ENCODE measurements at regions not wholly inside any gene's neighbourhood (a gene's known extent, or its start where the extent isn't known, plus 50 kb on each side); places are given as distances from the start of the nearest gene placed in this dataset.

GRCh38 chrX:69083361-69083760, 81.9 kb downstream of the PJA1 start:
- in situ Hi-C loops (cut with HindIII; ENCODE audit: low pct_unique_long_range_greater_than_20kb, low sequenced_read_pairs): no loop called here
- H3K4me1 ChIP-seq (ENCODE audit: control insufficient read depth, insufficient read depth, low read length): no peaks in the 10 kb centered on the region
- H3K27me3 ChIP-seq (ENCODE audit: control insufficient read depth, insufficient read depth, low read length): no peaks in the 10 kb centered on the region
- H3K27ac ChIP-seq (ENCODE audit: low read length): no peak overlapping the region
- no peak for TF ChIP-seq POLR2AphosphoS5 (IDR thresholded peaks at IDR 0.05; ENCODE audit: low read depth, low read length)
- TF ChIP-seq, protein P1, sequence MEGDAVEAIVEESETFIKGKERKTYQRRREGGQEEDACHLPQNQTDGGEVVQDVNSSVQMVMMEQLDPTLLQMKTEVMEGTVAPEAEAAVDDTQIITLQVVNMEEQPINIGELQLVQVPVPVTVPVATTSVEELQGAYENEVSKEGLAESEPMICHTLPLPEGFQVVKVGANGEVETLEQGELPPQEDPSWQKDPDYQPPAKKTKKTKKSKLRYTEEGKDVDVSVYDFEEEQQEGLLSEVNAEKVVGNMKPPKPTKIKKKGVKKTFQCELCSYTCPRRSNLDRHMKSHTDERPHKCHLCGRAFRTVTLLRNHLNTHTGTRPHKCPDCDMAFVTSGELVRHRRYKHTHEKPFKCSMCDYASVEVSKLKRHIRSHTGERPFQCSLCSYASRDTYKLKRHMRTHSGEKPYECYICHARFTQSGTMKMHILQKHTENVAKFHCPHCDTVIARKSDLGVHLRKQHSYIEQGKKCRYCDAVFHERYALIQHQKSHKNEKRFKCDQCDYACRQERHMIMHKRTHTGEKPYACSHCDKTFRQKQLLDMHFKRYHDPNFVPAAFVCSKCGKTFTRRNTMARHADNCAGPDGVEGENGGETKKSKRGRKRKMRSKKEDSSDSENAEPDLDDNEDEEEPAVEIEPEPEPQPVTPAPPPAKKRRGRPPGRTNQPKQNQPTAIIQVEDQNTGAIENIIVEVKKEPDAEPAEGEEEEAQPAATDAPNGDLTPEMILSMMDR (IDR thresholded peaks at IDR 0.05): no peak
- TF ChIP-seq TCF7L2 (IDR thresholded peaks at IDR 0.05; ENCODE audit: low read depth, low read length): no peak
- TF ChIP-seq, protein P2, sequence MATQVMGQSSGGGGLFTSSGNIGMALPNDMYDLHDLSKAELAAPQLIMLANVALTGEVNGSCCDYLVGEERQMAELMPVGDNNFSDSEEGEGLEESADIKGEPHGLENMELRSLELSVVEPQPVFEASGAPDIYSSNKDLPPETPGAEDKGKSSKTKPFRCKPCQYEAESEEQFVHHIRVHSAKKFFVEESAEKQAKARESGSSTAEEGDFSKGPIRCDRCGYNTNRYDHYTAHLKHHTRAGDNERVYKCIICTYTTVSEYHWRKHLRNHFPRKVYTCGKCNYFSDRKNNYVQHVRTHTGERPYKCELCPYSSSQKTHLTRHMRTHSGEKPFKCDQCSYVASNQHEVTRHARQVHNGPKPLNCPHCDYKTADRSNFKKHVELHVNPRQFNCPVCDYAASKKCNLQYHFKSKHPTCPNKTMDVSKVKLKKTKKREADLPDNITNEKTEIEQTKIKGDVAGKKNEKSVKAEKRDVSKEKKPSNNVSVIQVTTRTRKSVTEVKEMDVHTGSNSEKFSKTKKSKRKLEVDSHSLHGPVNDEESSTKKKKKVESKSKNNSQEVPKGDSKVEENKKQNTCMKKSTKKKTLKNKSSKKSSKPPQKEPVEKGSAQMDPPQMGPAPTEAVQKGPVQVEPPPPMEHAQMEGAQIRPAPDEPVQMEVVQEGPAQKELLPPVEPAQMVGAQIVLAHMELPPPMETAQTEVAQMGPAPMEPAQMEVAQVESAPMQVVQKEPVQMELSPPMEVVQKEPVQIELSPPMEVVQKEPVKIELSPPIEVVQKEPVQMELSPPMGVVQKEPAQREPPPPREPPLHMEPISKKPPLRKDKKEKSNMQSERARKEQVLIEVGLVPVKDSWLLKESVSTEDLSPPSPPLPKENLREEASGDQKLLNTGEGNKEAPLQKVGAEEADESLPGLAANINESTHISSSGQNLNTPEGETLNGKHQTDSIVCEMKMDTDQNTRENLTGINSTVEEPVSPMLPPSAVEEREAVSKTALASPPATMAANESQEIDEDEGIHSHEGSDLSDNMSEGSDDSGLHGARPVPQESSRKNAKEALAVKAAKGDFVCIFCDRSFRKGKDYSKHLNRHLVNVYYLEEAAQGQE (IDR thresholded peaks at IDR 0.05; ENCODE audit: insufficient read depth in 1 of 2, low read depth in 2 of 2, low read length in 1 of 2): no peak
- TF ChIP-seq SIN3A (IDR thresholded peaks at IDR 0.05; ENCODE audit: borderline replicate concordance, insufficient read depth, low read depth, low read length): no peak
- POLR2A ChIA-PET: no interaction called here
- CTCF ChIA-PET: interaction anchor here (0.5 to 0.6 kb wide), 2 partner anchors 199 to 1065 kb away, joined by 3 to 4 read pairs; no protein-coding TSS in a partner anchor
- no peak overlapping the region for H3K4me3 ChIP-seq (ENCODE audit: low read depth in 2 of 2, low read length in 2 of 2)
- DNase-seq (ENCODE audit: low read depth, low spot score): no peak
- no peak for ATAC-seq
- no peaks in the 10 kb centered on the region for H3K36me3 ChIP-seq (ENCODE audit: control insufficient read depth, insufficient read depth, low read length)
- H3K9me3 ChIP-seq (ENCODE audit: control insufficient read depth, insufficient read depth, low read depth, low read length): no peaks in the 10 kb centered on the region
- intact Hi-C loops (cut with micrococcal nuclease; ENCODE audit: unreplicated experiment): no loop called here
- no TSS peak for BruUV-seq (replicated peaks)

DNA sequence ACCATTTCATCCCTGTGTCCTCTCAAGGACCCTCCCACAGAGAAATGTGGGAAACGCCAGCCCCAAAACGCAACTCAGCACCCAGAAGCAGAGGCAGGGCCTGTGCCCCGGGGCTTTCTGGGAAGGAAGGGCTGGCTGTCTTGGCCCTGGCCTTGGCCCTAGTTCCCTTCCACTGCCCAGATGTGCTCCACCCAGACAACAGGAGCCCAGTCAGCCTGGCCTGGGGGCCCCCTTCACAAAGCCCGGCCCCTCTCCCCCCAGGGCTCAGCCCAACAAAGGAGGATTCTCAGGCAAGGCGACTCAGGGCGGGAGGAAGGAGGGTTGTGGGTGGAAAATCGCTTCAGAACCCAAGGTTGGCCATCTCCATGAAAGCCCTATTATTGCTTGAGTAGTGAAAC, 82.5 kb downstream of the PJA1 start:
- CTCF ChIA-PET: no interaction called here
- TF ChIP-seq, protein P2 (IDR thresholded peaks at IDR 0.05; ENCODE audit: insufficient read depth in 1 of 2, low read depth in 2 of 2, low read length in 1 of 2): no peak
- no peak for TF ChIP-seq POLR2AphosphoS5 (IDR thresholded peaks at IDR 0.05; ENCODE audit: low read depth, low read length)
- TF ChIP-seq TCF7L2 (IDR thresholded peaks at IDR 0.05; ENCODE audit: low read depth, low read length): no peak
- no peak for TF ChIP-seq SIN3A (IDR thresholded peaks at IDR 0.05; ENCODE audit: borderline replicate concordance, insufficient read depth, low read depth, low read length)
- TF ChIP-seq, protein P1 (IDR thresholded peaks at IDR 0.05): no peak
- intact Hi-C loops (cut with micrococcal nuclease; ENCODE audit: unreplicated experiment) (no loop called here), in situ Hi-C loops (cut with HindIII; ENCODE audit: low pct_unique_long_range_greater_than_20kb, low sequenced_read_pairs) (no loop called here)
- H3K4me1 ChIP-seq (ENCODE audit: control insufficient read depth, insufficient read depth, low read length): no peaks in the 10 kb centered on the region
- no peak for ATAC-seq
- no peak for DNase-seq (ENCODE audit: low read depth, low spot score)
- BruUV-seq (replicated peaks): no TSS peak
- no peaks in the 10 kb centered on the region for H3K36me3 ChIP-seq (ENCODE audit: control insufficient read depth, insufficient read depth, low read length)
- H3K9me3 ChIP-seq (ENCODE audit: control insufficient read depth, insufficient read depth, low read depth, low read length): no peaks in the 10 kb centered on the region
- no peaks in the 10 kb centered on the region for H3K27me3 ChIP-seq (ENCODE audit: control insufficient read depth, insufficient read depth, low read length)
- POLR2A ChIA-PET: no interaction called here
- H3K27ac ChIP-seq (ENCODE audit: low read length): no peak overlapping the region
- H3K4me3 ChIP-seq (ENCODE audit: low read depth in 2 of 2, low read length in 2 of 2): no peak overlapping the region
